Non-pigmented ciliary epithelial cell (primary cell): ENCODE measurements at regions not wholly inside any gene's neighbourhood (a gene's known extent, or its start where the extent isn't known, plus 50 kb on each side); places are given as distances from the start of the nearest gene placed in this dataset.
"Not testable (repeated sequence)": the region's sequence is repeated elsewhere in the genome, so short reads cannot be mapped to it uniquely, and the experiment has no call there.

Source experiments
- DNase-seq: peaks from one replicate; pipeline ENCODE4 v3.0.0-alpha.2; 2010; ENCODE audit warnings: low read depth

DNA sequence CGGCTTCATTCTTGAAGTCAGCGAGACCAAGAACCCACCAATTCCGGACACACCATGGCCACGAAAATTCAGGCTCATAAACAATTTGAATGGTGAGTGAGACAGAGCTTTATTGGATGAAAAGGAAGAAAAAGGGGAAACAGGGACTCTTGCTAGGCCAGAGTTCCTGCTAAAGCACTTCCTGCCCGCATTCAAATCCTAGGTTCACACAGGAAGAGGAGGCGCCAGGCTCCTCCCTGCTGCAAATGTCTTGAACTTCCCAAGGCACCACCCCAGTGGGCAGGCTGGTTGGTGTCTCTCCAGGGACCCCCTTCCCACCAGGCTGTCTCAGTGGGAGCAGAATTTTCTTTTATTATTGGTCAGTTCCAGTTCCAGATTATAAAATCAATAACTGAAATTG is 121.2 kb downstream of the FSCB start:
- no peak for DNase-seq

- not testable (repeated sequence) for DNase-seq
Observed at GRCh38 chr14:44385296-44385695, 121.8 kb downstream of the FSCB start.

DNA sequence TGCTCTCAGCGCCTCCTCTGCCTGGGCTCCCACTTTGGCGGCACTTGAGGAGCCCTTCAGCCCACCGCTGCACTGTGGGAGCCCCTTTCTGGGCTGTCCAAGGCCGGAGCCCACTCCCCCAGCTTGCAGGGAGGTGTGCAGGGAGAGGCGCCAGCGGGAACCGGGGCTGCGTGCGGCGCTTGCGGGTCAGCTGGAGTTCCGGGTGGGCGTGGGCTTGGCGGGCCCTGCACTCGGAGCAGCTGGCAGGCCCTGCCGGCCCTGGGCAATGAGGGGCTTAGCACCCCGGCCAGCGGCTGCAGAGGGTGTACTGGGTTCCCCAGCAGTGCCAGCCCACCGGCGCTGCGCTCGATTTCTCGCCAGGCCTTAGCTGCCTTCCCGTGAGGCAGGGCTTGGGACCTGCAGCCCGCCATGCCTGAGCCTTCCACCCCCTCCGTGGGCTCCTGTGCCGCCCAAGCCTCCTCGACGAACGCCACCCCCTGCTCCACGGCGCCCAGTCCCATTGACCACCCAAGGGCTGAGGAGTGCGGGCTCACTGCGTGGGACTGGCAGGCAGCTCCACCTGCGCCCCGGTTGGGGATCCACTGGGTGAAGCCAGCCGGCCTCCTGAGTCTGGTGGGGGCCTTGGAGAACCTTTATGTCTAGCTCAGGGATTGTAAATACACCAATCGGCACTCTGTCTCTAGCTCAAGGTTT is 122.3 kb downstream of the FSCB start:
- not testable (repeated sequence) for DNase-seq

DNA sequence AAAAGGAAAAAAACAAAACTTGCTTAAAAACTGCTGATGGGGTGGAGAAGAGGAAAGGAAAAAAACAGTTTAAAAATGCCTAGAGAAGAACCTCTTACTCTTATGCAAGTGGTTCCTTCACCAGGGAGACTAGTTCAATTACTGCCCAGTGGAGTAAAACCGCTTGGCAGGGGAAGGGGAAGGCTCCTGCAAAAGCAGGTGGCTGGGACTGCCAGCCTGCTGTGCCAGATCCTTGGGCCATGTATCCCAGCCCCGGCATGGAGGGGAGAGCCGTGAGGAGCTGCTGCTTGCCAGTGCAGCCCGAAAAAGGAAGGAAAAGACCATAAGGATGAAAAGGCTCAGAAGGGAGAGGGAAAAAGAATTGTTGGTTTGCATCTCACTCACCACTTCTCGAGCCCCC is 123.0 kb downstream of the FSCB start:
- DNase-seq, result no peak

DNA sequence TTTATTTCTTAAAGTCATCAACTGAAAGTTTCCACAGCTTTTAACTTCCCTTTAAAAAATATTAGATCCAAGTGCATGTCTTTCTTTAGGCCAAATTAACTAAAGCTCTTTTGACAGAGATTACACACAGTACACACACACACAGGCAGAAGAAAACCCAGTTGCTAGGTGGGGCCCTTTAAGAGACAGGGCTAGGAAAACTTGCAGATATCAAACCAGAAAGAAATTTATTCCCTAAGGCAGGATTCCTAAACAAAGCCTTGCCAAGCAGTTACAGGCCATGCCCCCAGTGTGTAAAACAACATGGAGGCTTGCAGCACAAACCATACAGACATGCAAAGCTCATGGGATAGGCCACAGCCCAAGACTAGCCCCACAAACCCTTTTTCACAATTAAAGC is 123.4 kb downstream of the FSCB start:
- DNase-seq, result no peak

DNA sequence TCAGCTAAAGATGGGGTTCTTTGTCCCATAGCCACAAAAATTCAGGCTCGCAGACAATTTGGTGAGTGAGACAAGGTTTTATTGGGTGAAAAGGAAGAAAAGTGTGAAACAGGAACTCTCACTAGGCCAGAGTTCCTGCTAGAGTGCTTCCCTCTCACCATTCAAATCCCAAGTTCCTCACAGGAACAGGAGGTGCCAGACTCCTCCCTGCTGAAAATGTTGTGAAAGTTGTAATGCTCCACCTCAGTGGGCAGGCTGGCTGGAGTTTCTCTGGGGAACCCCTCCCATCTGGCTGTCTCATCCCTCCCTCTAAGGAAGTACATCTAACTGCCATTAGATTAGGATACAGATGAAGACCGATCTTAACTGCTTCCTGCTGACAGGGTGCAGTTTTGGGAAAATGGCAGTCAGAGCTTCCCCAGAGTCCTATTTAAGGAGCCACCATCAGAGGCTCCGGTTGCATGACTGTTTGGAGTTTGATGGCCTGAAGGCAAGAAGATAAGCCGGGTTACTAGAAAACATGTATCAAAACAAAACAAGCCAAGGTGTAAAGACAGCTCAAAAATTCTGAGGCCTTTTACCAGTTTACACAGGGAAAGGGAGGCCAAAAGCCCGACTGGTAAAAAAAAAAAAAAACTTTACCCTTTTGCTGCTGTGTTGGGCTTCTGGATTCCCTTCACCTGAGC is 127.6 kb downstream of the FSCB start:
- DNase-seq, result no peak

GRCh38 chr14:44374906-44375305 is 132.2 kb downstream of the FSCB start:
- no peak for DNase-seq

- DNase-seq, result no peak
Observed at GRCh38 chr14:44372807-44373489, 134.1 kb downstream of the FSCB start.

GRCh38 chr14:44372231-44372630 is 134.9 kb downstream of the FSCB start:
- DNase-seq, result no peak

GRCh38 chr14:44370727-44371126 is 136.4 kb downstream of the FSCB start:
- no peak for DNase-seq

GRCh38 chr14:44369401-44370123 is 137.5 kb downstream of the FSCB start:
- DNase-seq, result no peak

- no peak for DNase-seq
Observed at GRCh38 chr14:44361083-44361482, 146.0 kb downstream of the FSCB start.

DNA sequence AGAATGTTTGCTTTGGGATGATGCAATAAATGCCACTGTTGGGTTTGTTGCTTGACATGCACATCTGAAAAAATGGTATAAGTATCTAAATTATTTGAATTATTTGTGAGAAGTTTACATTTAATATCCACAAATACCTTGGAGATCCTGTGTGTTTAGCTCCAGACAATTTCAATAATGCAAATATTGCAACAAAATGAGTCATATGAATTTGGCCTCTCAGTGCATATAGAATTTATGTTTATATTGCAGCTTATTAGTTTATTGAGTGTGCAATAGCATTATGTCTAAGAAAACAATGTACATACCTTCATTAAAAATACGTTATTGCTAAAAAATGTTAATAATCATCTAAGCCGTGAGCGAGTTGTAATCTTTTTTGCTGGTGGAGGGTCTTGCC is 153.3 kb downstream of the FSCB start:
- no peak for DNase-seq

DNA sequence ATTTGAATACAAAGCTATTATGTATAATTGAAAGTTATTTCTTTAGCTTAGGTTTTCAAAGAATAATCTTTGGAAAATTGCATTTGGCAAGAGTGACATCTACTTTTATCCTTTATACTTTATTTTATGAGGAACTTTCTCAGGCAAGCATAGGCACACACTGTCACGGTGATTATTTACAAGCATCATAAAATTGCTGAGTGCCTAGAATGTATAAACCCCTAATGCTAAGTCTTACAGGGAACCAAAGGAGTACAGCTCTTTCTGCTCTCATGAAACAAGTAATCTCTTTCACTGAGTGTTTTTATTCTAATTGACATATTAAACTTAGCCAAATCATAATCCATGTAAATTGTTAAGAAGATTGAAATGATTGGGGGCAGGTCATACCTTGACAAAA is 154.9 kb downstream of the FSCB start:
- DNase-seq, result no peak

DNA sequence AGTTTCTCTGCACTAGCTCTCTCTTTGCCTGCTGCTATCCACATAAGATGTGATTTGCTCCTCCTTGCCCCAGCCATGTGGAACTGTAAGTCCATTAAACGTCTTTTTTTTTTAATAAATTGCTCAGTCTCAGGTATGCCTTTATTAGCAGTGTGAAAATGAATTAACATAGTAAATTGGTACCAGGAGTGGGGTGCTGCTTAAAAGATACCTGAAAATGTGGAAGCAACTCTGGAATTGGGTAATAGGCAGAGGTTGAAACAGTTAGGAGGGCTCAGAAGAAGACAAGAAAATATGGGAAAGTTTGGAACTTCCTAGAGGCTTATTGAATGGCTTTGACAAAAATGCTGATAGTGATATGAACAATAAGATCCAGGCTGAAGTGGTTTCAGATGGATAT is 159.8 kb downstream of the FSCB start:
- DNase-seq, result no peak

GRCh38 chr14:44341116-44341515 is 166.0 kb downstream of the FSCB start:
- no peak for DNase-seq

DNA sequence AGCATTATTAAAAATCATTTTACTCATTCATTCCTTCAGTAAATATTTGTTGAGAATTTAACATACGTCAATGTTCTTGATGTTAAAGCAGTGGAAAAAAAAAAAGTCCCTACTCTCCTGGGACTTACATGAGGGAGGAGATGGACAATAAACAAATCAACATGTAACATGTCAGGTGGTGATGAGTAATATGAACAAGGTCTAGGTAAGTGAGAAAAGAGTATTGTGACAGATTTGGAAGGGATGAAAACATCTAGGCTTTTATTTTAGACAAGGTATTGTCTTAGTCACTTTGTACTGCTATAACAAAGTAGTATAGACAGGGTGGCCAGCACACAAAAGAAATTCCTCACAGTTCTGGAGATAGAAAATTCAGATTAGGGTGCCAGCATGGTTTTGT is 167.2 kb downstream of the FSCB start:
- no peak for DNase-seq

- no peak for DNase-seq
Observed at GRCh38 chr14:44339231-44339630, 167.9 kb downstream of the FSCB start.

- no peak for DNase-seq
Observed at GRCh38 chr14:44317441-44317746, 189.7 kb downstream of the FSCB start.

DNA sequence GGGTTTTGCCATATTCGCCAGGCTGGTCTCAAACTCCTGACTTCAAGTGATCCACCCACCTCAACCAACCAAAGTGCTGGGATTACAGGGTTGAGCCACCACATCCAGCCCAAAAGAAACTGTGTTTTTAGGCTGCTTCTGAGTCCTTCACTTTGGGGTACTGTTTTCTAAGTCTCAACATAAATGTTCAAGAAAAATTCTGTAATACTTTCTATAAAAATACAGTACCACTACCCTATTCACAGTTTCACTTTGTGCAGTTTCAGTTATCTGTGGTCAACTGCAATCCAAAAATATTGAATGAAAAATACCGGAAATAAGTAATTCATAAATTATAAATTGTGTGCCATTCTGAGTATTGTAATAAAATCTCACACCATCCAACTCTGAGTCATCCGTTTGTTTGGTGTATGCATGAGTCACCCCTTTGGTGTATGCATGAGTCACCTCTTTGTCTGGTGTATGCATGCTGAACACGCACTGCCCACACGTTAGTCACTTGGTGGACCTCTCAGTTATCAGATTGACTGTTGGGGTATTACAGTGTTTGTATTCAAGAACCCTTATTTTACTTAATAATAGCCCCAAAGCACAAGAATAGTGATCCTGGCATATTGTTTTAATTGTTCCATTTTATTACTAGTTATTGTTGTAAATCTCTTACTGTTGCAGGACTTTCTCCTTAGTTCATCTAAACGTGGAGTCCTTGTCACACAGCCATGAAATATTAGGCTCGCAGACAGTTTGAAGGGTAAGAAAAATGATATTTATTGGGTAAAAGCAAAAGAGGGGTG is 190.2 kb downstream of the FSCB start:
- DNase-seq, result peak; percentile 95

GRCh38 chr14:44309331-44309730 is 197.8 kb downstream of the FSCB start:
- no peak for DNase-seq

DNA sequence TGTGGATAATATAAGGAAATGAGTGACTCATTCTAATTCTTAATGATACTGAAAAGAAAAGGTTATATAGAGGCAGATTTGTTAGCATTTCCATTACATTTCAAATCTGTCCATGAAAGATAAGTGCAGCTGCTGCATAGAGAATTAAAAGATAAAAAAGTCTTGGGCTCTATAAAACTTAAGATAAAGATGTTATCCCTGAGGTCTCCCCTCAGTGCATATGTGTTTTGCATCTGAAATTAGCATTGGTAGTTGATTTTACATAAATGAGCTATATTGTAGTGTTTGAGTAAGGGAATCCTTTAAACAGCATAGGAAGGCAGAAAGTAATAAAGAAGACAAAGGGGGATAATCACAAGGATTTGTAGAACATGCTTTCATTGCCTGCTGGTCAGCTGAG is 206.2 kb downstream of the FSCB start:
- no peak for DNase-seq
